HG03432 (cell line): ENCODE measurements at regions not wholly inside any gene's neighbourhood (a gene's known extent, or its start where the extent isn't known, plus 50 kb on each side); places are given as distances from the start of the nearest gene placed in this dataset.

Experiments used
- ATAC-seq: cut with Tn5 transposase; IDR thresholded peaks from one replicate; pipeline ENCODE4 v1.9.1; 2021; ENCODE audit warnings: mild to moderate bottlenecking, moderate library complexity; ENCODE audit not compliant: unreplicated experiment

DNA sequence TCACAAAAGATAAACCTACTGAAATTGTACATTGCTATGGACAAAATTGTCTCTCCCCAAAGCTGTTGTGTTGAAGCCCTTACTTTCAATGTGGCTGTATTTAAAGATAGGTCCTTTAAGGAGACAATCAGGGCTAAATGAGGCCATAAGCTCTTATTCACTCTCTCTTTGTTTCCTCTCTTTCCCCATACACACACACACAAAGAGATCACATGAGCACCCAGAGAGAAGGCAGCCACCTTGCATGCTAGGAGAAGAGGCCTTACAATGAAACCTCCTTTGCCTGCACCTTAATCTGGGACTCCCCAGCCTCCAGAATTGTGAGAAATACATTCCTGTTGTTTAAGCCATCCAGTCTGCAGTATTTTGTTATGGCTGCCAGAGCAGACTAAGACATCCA lies 1295.6 kb upstream of the CDH6 start:
- ATAC-seq, result no peak

- no peak for ATAC-seq
Observed at GRCh38 chr5:29896646-29897045, 1296.8 kb upstream of the CDH6 start.

DNA sequence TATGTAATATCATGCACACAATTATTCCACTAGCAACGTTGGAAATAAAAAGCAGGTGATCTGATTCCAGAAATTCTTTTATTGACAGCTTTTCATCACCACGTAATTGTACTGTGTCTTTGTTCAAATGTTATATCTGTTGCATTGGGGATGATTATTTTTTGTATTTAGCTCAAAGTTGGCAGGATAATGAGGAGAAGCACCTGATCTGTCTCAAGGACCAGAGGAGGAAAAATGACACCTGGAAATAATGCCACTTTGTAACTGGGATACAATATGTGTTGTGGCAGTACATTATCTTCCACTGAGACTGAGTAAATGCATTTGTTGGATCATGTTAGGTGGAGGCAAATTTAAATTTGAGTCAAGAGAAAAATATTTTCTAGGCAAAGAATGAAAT lies 1298.8 kb upstream of the CDH6 start:
- no peak for ATAC-seq

GRCh38 chr5:29889051-29889450 lies 1304.4 kb upstream of the CDH6 start:
- ATAC-seq, result no peak

DNA sequence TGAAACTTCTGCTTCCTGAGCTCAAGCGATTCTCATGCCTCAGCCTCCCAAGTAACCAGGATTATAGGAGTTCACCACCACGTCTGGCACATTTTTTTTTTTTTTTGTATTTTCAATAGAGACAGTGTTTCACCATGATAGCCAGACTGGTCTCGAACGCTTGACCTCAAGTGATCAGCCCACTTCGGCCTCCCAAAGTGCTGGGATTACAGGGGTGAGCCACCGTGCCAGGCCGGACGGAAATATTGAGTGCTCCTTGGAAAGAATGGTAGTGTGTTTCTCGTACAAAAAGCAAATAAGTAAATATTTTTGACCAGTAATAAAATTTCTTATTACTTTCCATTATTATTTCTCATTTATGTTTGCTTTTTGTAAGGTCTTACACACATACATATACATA lies 1307.9 kb upstream of the CDH6 start:
- ATAC-seq, result no peak

- no peak for ATAC-seq
Observed at GRCh38 chr5:29882036-29882435, 1311.5 kb upstream of the CDH6 start.

DNA sequence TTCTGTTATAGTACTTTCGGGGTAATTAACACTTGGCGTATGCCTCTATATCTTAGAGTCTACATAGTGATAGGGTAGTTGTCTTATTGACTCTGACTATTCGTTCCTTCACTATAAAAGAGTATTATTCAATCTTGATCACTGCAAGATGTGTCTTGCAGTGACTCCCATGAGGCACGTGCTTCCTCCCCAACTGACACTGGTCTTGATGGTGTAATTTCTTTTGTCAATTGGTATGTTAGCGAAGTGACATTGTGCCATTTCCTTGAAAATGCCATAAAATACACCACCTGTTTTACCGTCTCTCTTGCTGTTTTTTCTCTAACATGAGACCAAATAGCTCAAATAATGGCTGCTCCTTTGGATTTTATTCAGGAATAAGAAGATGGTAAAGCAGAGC lies 1314.1 kb upstream of the CDH6 start:
- no peak for ATAC-seq

GRCh38 chr5:29878599-29878998 lies 1314.9 kb upstream of the CDH6 start:
- no peak for ATAC-seq

DNA sequence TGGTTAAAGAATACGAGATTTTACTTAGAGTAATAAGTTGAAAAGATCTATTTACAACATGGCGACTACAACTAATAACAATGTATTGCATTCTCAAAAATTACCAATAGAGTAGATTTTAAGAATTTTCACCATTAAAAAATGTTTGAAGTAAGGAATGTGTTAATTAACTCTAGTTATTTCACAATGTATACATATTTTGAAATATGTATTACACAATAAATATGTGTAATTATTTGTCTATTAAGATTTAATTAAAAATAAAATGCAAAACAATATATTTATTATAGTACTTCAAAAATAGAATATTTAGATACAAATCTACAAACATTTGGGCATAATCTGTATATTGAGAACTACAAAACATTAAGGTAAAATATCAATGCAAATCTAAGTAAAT lies 1326.3 kb upstream of the CDH6 start:
- ATAC-seq, result no peak

DNA sequence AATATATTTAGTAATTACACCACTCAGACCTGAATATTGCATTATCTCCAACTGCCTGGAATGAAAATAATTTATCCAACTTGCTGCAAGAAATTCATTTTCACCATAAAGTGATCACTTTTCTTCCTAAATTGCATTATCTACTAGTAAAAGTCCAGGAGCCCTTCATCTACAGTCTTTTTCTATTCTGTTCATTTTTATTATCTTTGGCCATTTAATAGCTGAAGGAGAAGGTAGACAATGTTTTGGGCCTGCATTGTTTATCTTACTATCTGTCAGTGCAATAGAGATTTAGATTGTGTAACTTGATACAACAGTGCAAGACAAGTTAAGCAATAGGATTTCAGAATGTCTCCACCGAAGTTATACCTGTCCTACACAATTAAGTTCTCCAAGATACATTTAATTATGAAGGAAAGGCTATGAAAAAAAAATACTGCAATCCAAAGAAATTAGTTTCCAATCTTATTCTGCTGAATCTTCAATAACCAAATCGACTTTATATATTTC lies 1339.7 kb upstream of the CDH6 start:
- ATAC-seq, result no peak

DNA sequence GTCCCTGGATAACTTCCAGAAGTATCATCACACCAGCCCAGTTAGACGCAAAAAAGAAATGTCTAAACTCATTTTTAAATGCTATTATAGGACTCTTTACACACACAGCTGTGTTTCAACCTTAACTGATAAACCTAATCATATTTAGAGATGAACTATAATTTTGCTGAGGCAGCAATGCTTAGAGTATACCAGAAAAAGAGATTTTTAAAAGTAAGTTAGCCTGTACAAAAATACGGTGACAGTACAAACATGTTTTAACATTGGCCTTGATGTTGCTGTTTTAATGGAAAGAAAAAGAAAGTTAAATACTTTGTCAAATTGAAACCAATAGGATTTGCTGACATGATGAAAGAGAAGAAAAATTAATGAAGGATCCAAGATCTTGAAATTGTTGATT lies 1341.2 kb upstream of the CDH6 start:
- ATAC-seq, result no peak

DNA sequence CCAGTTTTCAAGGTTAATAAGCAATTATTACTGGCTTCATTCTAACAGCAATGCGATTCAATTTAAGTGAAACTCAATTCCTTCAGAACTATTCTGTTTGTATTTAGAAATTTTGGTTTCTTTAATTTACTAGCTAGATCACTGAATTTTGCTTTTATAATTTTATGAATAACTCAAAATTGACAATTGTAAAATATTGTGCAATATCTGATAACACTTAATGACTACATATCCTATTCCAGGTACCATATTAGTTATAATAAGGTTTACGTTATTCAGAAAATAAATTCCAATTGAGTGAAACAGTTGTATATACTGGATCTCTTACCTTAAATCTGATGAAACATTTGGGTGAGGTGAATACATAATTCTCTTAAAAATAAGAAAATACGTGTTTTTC lies 1348.3 kb upstream of the CDH6 start:
- no peak for ATAC-seq

- no peak for ATAC-seq
Observed at GRCh38 chr5:29833394-29833793, 1360.1 kb upstream of the CDH6 start.

GRCh38 chr5:29822521-29822920 lies 1371.0 kb upstream of the CDH6 start:
- ATAC-seq, result no peak

GRCh38 chr5:29811914-29812679 lies 1381.4 kb upstream of the CDH6 start:
- ATAC-seq, result no peak

- ATAC-seq, result no peak
Observed at GRCh38 chr5:29805804-29806203, 1387.7 kb upstream of the CDH6 start.

DNA sequence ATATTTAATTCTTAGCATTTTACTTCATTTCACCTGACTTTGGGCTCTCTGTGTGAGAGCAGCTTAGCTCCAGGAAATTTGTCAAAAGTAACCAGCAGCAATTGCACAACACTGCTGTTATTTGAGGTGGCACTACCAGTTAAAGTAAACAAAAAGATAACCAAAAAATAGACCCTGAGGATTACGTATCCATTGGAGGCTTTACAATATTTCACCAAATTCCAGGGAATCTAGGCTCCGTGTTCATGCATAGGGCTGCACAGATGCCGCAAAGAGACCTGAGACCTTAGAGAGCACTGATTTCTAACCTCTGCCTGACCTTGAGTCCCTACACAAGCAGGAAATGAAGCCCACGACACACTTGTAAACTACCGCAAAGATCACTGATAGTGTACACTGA lies 1392.7 kb upstream of the CDH6 start:
- no peak for ATAC-seq

DNA sequence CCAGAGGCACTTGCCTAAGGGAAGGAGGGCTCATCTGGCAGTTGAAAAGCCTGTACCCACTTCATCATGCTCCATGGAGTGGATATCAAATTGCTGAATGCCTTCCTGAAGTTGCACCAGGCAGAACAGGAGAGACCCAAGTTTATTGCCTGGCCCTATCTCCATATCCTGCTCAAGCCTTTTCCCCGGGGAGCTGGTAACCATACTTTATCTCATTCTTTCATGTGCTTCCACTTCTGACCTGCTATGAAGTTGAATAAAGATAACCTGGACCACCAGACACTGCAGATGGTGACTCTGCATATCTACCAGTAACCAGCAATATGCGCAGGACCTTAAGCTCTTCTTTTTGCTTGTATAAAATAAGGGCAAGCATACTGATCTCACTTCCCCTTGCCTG lies 1397.5 kb upstream of the CDH6 start:
- no peak for ATAC-seq

DNA sequence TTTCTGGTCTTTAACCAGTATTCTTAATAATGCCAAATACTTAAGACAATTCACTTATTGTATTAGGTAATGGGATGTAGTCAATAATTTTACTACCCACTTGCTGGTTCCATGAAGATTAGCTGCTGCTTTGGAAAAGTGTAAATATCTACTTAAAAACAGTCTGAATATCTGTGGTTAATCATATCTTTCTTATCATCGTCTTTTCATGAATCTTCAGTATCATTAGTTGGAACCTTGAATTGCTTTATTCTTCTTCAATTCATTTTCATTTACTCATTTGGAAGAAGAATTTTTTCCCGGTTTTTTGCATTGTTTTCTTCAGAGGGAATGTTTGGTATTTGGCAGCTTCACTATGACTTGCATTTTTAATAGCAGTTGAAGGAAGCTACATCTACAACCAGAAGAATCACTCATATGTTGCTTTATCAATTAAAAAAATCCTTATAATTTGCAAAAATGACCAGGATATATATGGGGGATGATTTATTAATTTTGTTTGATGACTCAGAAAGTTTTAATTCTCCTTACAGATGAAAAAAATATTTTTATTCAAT lies 1398.3 kb upstream of the CDH6 start:
- ATAC-seq, result no peak

GRCh38 chr5:29794141-29794787 lies 1399.2 kb upstream of the CDH6 start:
- no peak for ATAC-seq

DNA sequence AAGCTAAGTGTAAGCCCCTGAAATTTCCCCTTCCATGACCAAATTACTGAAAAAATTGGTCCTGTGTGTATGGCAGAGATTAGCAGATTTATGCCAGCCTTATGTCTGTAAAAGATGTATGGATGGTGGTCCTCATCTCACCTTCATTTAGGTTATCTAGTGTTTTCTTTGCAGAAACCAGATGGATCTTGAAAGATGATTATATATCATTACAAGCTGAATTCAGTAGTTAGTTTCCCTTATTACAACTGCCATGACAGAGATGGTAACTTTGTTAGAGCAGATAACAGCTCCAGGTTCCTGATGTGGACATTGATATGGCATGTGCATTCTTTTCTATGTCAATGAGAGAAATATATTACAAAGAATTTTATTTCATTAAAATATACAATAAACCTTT lies 1403.2 kb upstream of the CDH6 start:
- no peak for ATAC-seq

DNA sequence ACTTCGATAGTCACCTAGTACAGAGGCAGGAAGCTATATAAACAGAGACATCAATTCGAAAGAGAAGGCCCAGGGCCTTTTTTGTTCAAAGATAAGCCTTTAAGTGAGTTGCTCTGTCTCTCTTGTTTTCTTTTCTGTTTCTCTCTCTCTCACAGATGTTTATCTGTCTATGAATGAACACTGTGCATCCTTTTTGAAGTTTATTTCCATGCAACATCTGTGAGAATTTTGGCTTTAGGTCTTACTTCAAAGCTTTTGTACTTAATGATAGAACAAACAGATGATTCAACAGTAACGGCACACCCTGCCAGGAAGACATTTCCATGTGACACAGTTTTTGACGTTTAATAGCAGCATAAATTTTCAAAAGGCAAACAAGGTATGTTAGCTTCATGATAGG lies 1413.1 kb upstream of the CDH6 start:
- ATAC-seq, result no peak
